HEK293 (cell line): ENCODE measurements at regions not wholly inside any gene's neighbourhood (a gene's known extent, or its start where the extent isn't known, plus 50 kb on each side); places are given as distances from the start of the nearest gene placed in this dataset.

Experiments used
- CTCF ChIA-PET: fragments of 350-600 bp; formaldehyde crosslinking; extraction: SDS; loops from one replicate; lab custom pipeline; 2021; ENCODE audit warnings: antibody characterized with exemption; lab: Yijun Ruan, JAX
- POLR2A ChIA-PET: fragments of 300-600 bp; formaldehyde crosslinking; extraction: SDS; loops from one replicate; lab custom pipeline; 2020; ENCODE audit warnings: antibody characterized with exemption, inconsistent platforms; lab: Yijun Ruan, JAX
- H3K27ac ChIP-seq: fragments of 200-500 bp; sonication (Bioruptor generic); 2 replicates; pipeline ENCODE4 v1.5.1; 2014; ENCODE audit warnings: low read depth, low read length, control low read depth, inconsistent platforms; ENCODE audit errors: extremely low read depth
- H3K36me3 ChIP-seq, 2 experiments: fragments of 200-500 bp in 1 of 2; sonication (Bioruptor generic) in 1 of 2; 1 replicate in 1 of 2; 2 replicates in 1 of 2; pipeline ENCODE4 v1.5.1; 2014 to 2017; ENCODE audit warnings: inconsistent platforms in 2 of 2, low read length in 2 of 2; ENCODE audit not compliant: control insufficient read depth in 2 of 2, insufficient read depth in 1 of 2
- H3K4me1 ChIP-seq: fragments of 200-500 bp; sonication (Bioruptor generic); 2 replicates; pipeline ENCODE4 v1.5.1; 2014; ENCODE audit warnings: mild to moderate bottlenecking, low read length, inconsistent platforms; ENCODE audit not compliant: control insufficient read depth, insufficient read depth
- H3K4me3 ChIP-seq: 2 replicates; pipeline ENCODE4 v1.5.1; 2011; ENCODE audit warnings: low read depth, mild to moderate bottlenecking, control low read depth, low read length, moderate library complexity
- H3K9me3 ChIP-seq: fragments of 200-500 bp; sonication (Bioruptor generic); 2 replicates; pipeline ENCODE4 v1.5.1; 2014; ENCODE audit warnings: low read depth, low read length, inconsistent platforms; ENCODE audit not compliant: control insufficient read depth, insufficient read depth
- GLI2 ChIP-seq: fragments of 450-650 bp; formaldehyde crosslinking; IDR thresholded peaks from 2 replicates; pipeline ENCODE4; 2017; ENCODE audit warnings: missing biosample characterization, missing genetic modification characterization, low read depth, borderline replicate concordance
- HOXC10 ChIP-seq: sonication (generic); formaldehyde crosslinking; IDR thresholded peaks from 2 replicates; pipeline ENCODE4 v1.8.1; 2023; ENCODE audit warnings: mild to moderate bottlenecking, missing genetic modification reagents
- OSR2 ChIP-seq: fragments of 450-650 bp; formaldehyde crosslinking; IDR thresholded peaks from 2 replicates; pipeline ENCODE4 v1.5.1; 2016; ENCODE audit warnings: missing biosample characterization, missing genetic modification characterization
- OVOL3 ChIP-seq: fragments of 450-650 bp; formaldehyde crosslinking; IDR thresholded peaks from 2 replicates; pipeline ENCODE4 v1.5.1; 2016; ENCODE audit warnings: missing biosample characterization, missing genetic modification characterization
- PATZ1 ChIP-seq: fragments of 450-650 bp; formaldehyde crosslinking; IDR thresholded peaks from 2 replicates; pipeline ENCODE4 v1.5.1; 2016; ENCODE audit warnings: missing biosample characterization, missing genetic modification characterization
- SALL2 ChIP-seq: fragments of 450-650 bp; formaldehyde crosslinking; IDR thresholded peaks from 2 replicates; pipeline ENCODE4 v1.5.0; 2017; ENCODE audit warnings: missing biosample characterization, mild to moderate bottlenecking, missing genetic modification characterization, borderline replicate concordance
- SCRT1 ChIP-seq: fragments of 450-650 bp; formaldehyde crosslinking; IDR thresholded peaks from 2 replicates; pipeline ENCODE4 v1.5.1; 2016; ENCODE audit warnings: missing biosample characterization, missing genetic modification characterization, borderline replicate concordance
- SP2 ChIP-seq: fragments of 450-650 bp; formaldehyde crosslinking; IDR thresholded peaks from 2 replicates; pipeline ENCODE4 v1.5.1; 2016; ENCODE audit warnings: missing biosample characterization, missing genetic modification characterization
- ZFHX2 ChIP-seq: fragments of 450-650 bp; formaldehyde crosslinking; conservative IDR thresholded peaks from 2 replicates; pipeline ENCODE4 v1.5.1; 2016; ENCODE audit warnings: missing biosample characterization, missing genetic modification characterization
- ZNF114 ChIP-seq: fragments of 450-650 bp; formaldehyde crosslinking; IDR thresholded peaks from 2 replicates; pipeline ENCODE4 v1.5.0; 2017; ENCODE audit warnings: missing biosample characterization, missing genetic modification characterization
- ZNF133 ChIP-seq: fragments of 450-650 bp; formaldehyde crosslinking; IDR thresholded peaks from 2 replicates; pipeline ENCODE4 v1.5.1; 2016; ENCODE audit warnings: missing biosample characterization, missing genetic modification characterization
- ZNF155 ChIP-seq: fragments of 450-650 bp; formaldehyde crosslinking; IDR thresholded peaks from 2 replicates; pipeline ENCODE4 v1.5.1; 2016; ENCODE audit warnings: missing biosample characterization, missing genetic modification characterization
- ZNF16 ChIP-seq: fragments of 450-650 bp; formaldehyde crosslinking; IDR thresholded peaks from 2 replicates; pipeline ENCODE4 v1.5.1; 2016; ENCODE audit warnings: low read depth, missing biosample characterization, missing genetic modification characterization
- ZNF174 ChIP-seq: fragments of 450-650 bp; formaldehyde crosslinking; IDR thresholded peaks from 2 replicates; pipeline ENCODE4 v1.5.0; 2017; ENCODE audit warnings: missing biosample characterization, mild to moderate bottlenecking, missing genetic modification characterization
- ZNF184 ChIP-seq: fragments of 450-650 bp; IDR thresholded peaks from 2 replicates; pipeline ENCODE4 v1.5.1; 2018; ENCODE audit warnings: missing biosample characterization, mild to moderate bottlenecking, missing genetic modification characterization
- ZNF214 ChIP-seq: fragments of 450-650 bp; formaldehyde crosslinking; IDR thresholded peaks from 2 replicates; pipeline ENCODE4 v1.5.1; 2017; ENCODE audit warnings: missing biosample characterization, mild to moderate bottlenecking, missing genetic modification characterization, borderline replicate concordance
- ZNF266 ChIP-seq: fragments of 450-650 bp; formaldehyde crosslinking; IDR thresholded peaks from 2 replicates; pipeline ENCODE4 v1.5.1; 2016; ENCODE audit warnings: missing biosample characterization, missing genetic modification characterization, low read depth
- ZNF335 ChIP-seq: fragments of 450-650 bp; formaldehyde crosslinking; conservative IDR thresholded peaks from 2 replicates; pipeline ENCODE4 v1.5.1; 2016; ENCODE audit warnings: missing biosample characterization, missing genetic modification characterization
- ZNF354C ChIP-seq: fragments of 450-650 bp; formaldehyde crosslinking; IDR thresholded peaks from 2 replicates; pipeline ENCODE4 v1.5.1; 2016; ENCODE audit warnings: missing biosample characterization, missing genetic modification characterization, low read depth, borderline replicate concordance
- ZNF521 ChIP-seq: fragments of 450-650 bp; formaldehyde crosslinking; IDR thresholded peaks from 2 replicates; pipeline ENCODE4 v1.5.1; 2017; ENCODE audit warnings: missing biosample characterization, mild to moderate bottlenecking, missing genetic modification characterization
- ZNF600 ChIP-seq: fragments of 450-650 bp; formaldehyde crosslinking; IDR thresholded peaks from 2 replicates; pipeline ENCODE4 v1.5.1; 2016; ENCODE audit warnings: missing biosample characterization, missing genetic modification characterization
- ZNF621 ChIP-seq: fragments of 450-650 bp; formaldehyde crosslinking; IDR thresholded peaks from 2 replicates; pipeline ENCODE4 v1.5.1; 2017; ENCODE audit warnings: missing biosample characterization, missing genetic modification characterization
- ZNF670 ChIP-seq: fragments of 450-650 bp; formaldehyde crosslinking; IDR thresholded peaks from 2 replicates; pipeline ENCODE4 v1.5.1; 2016; ENCODE audit warnings: missing biosample characterization, missing genetic modification characterization, low read depth
- ZNF701 ChIP-seq: fragments of 450-650 bp; formaldehyde crosslinking; IDR thresholded peaks from 2 replicates; pipeline ENCODE4 v1.5.1; 2016; ENCODE audit warnings: missing biosample characterization, missing genetic modification characterization
- ZNF785 ChIP-seq: fragments of 450-650 bp; formaldehyde crosslinking; IDR thresholded peaks from 2 replicates; pipeline ENCODE4 v1.5.1; 2016; ENCODE audit warnings: missing biosample characterization, missing genetic modification characterization
- ZSCAN30 ChIP-seq: fragments of 450-650 bp; IDR thresholded peaks from 2 replicates; pipeline ENCODE4 v1.5.1; 2018; ENCODE audit warnings: missing biosample characterization, mild to moderate bottlenecking, missing genetic modification characterization, moderate library complexity

DNA sequence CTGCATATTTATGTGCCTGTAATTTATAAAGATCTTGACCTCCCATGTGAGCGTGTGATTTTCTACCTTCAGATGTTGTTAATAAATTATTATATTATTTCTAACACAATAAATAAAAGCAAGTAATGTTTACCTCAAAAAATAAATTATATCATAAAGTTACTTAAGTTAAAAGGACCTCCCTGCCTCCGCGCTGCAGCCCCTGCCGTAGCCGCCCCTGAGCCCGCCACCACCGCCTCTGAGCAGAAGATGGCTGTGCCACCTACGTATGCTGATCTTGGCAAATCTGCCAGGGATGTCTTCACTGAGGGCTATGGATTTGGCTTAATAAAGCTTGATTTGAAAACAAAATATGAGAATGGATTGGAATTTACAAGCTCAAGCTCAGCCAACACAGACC is 119.6 kb upstream of the BRWD3 start:
- TF ChIP-seq ZNF701 (tag by site-specific recombination) (no peak), ZNF16 (tag by site-specific recombination) (no peak), ZNF335 (no peak), SP2 (no peak), ZNF155 (tag by site-specific recombination) (no peak), ZNF354C (tag by site-specific recombination) (no peak), OSR2 (tag by site-specific recombination) (no peak), SALL2 (no peak), ZNF600 (tag by site-specific recombination) (no peak), ZNF174 (tag by site-specific recombination) (no peak), ZNF266 (tag by site-specific recombination) (no peak), ZNF670 (tag by site-specific recombination) (no peak), SCRT1 (tag by site-specific recombination) (no peak), ZNF184 (tag by site-specific recombination) (no peak), ZNF785 (no peak)
- TF ChIP-seq, all 188 proteins: peak for 0
- Histone ChIP-seq H3K4me1 (no peaks in the 10 kb centered on the region), H3K9me3 (no peaks in the 10 kb centered on the region; the same call in none of the 2 replicates), H3K27ac (no peak overlapping the region), H3K36me3 (no peaks in the 10 kb centered on the region), H3K4me3 (no peak overlapping the region)
- ChIA-PET POLR2A (no interaction called here), CTCF (no interaction called here)

DNA sequence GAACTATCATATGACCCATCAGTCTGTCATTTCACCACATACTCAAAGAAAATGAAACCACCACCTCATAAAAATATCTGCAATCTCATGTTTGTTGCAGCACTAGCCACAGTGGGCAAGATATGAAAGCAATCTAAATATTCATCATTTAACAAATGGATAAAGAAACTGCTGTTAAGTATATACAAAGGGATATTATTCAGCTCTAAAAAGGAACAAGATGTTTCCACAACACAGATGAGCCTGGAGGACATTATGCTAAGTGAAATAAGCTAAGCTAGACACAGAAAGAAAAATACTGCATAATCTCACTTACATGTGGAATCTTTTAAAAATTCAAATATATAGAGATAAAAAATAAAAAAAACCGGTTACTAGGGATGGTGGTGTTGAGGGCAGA is 108.2 kb upstream of the BRWD3 start:
- no peak for TF ChIP-seq ZNF621 (tag by site-specific recombination)
- TF ChIP-seq ZFHX2 (tag by site-specific recombination) = no peak
- TF ChIP-seq OVOL3 (tag by site-specific recombination) = no peak
- no peak for TF ChIP-seq ZNF133 (tag by site-specific recombination)
- no peak for TF ChIP-seq ZSCAN30 (tag by site-specific recombination)
- no peak for TF ChIP-seq ZNF521 (tag by site-specific recombination)
- no peak for TF ChIP-seq ZNF114 (tag by site-specific recombination)
- no peak for TF ChIP-seq PATZ1 (tag by site-specific recombination)
- TF ChIP-seq HOXC10 (CRISPR knock-in tag) = no peak
- TF ChIP-seq ZNF214 = no peak
- TF ChIP-seq GLI2 = no peak

More for the DNA sequence above, 108.2 kb upstream of the BRWD3 start:
- Histone ChIP-seq H3K27ac (no peak overlapping the region), H3K4me3 (no peak overlapping the region), H3K9me3 (peaks cover 3% of the 10 kb centered on the region; the same call in 1 of the 2 replicates), H3K36me3 (no peaks in the 10 kb centered on the region; a peak in 1 of 3 replicates), H3K4me1 (no peaks in the 10 kb centered on the region)
- POLR2A ChIA-PET = no interaction called here
- CTCF ChIA-PET = no interaction called here
